NCI-H2029 treated with DMSO at 0.1 percent for 48 hours (cell line): ENCODE measurements at regions not wholly inside any gene's neighbourhood (a gene's known extent, or its start where the extent isn't known, plus 50 kb on each side); places are given as distances from the start of the nearest gene placed in this dataset.
"Not testable (repeated sequence)": the region's sequence is repeated elsewhere in the genome, so short reads cannot be mapped to it uniquely, and the experiment has no call there.

Experiments
- DNase-seq: peaks from one replicate; lab custom pipeline; 2025; lab: John Stamatoyannopoulos, UW

DNA sequence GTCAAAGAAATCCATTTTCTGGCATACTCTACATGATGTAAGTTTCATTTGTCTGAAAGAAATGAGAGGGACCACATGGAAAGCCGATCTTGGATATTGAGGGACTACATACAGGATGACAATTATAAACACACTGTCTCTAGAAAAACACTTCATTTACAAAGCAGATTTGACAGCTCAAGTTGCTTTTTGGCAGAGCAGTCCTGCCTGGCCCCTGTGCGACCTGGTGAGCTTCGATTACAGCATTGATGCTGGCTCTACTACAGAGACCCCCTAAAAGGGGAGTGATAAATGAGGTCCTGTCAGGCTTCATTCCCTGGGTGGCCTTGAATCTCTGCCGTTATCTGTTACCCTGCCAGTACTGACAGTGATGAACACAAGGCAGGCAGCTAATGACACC lies 215.2 kb upstream of the NOCT start:
- no peak for DNase-seq

DNA sequence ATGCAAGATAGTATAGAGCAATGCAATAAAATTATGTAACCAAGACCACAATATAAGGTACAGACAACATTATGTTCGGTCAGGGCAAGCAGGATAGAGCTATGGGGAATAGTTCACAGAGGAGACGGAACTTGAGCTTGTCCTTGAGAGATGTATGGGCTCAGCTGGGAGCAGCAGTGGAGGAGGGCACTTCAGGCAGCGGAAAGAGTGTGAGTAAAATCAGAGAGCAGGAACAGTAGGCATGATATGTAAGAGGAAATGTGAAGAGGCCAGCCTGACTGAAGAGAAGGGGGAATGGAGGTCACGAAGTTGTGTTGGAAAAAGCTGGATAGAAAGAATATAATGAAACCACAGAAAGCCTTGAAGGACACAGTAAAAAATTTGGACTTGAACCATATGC lies 217.2 kb upstream of the NOCT start:
- DNase-seq, result no peak

DNA sequence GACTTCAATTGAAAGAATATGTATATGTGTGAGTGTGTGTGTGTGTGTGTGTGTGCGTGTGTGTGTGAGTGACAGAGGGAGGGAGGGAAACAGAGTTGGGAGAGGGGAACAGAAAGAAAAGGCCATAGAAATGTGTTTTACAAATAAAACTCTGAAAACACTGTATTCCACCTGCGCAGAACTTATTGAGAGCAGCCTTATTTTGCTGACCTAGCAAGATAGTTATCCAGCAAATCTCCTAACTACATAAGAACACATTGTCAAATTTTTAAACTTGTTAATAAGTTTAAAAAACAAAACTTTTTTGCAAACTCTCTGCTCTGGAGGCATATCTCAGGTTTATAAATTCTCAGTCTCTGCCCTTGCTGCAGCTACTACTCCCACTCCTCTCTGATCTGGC lies 217.9 kb upstream of the NOCT start:
- no peak for DNase-seq

DNA sequence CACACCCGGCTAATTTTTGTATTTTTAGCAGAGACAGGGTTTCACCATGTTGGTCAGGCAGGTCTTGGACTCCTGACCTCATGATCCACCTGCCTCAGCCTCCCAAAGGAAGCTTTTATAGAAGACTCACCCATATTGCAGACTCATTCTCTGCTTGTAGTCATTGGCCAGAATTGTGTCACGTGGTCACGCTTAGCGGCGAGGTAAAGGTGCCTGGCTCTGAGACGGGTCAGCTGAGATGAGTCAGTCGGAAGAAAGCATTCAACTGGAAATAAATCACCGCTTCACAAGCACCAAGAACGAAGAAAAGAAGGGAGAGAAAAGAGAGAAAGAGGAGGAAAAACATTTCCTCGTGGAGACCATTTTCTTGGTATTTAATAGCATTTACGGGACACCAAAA lies 218.8 kb upstream of the NOCT start:
- no peak for DNase-seq

DNA sequence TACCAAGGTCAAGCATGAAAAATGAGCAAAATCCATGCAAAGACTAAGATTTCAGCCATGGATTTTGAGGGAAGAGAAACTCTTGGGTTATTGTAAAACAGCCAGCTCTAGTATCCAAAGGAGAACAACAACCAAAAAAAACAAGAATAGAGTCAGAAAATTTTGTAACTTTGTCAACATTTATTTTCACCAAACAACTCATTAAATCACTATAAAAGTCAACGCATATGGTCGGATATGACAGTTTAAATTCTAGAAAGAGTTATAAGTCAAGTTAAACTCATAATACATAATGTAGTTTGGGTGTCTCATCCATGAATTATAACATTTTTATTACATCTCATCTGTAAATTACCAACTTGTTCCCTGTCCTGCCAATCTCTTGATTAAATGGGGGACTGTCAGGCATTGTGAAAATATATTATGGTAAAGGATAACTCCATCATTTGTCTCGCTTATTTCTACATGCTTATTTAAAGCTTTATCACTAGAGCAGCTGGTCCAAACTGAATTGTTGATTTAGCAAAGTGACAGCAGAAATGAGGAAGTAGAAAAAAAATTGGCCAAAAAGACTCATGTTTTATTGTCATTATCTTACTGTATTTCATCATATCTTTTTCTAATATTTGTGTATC lies 224.8 kb upstream of the NOCT start:
- DNase-seq, result no peak

DNA sequence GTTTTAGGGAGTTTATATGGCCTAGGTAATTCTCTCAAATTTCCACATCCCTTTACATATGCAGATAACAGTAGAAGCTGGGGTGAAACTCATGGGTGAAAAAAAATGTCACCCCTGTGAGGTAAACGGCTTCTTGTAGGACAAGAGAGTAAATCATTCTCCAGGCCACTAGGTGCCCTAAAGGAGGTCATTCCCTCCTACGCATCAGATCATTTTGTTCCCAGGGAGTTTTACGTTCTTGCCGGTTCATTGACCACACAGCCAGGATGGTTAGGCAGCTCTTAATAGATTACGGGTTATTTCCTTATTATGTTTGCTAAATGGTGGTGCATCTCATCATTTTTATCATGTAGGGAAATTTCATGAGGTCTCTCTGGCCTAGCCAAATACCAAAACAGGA lies 225.8 kb upstream of the NOCT start:
- DNase-seq, result no peak

DNA sequence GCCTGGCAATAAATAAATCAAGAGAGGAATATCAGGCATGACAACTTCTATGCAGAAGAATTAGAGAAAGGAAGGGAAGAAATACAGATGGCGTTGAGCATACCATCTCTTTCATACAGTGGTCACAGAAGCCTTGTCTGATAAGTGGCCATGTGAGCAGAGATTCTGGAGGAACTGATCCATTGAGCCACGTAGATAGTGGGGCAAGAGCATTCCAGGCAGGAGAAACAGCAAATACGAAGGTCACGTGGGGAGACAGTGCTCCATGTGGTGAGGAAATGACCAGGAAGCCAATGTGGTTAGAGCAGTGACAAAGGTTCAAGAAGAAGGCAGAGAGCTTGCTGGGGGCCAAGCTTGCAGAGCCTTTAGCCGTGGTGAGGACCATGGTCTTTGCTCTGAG lies 226.7 kb upstream of the NOCT start:
- DNase-seq, result no peak

DNA sequence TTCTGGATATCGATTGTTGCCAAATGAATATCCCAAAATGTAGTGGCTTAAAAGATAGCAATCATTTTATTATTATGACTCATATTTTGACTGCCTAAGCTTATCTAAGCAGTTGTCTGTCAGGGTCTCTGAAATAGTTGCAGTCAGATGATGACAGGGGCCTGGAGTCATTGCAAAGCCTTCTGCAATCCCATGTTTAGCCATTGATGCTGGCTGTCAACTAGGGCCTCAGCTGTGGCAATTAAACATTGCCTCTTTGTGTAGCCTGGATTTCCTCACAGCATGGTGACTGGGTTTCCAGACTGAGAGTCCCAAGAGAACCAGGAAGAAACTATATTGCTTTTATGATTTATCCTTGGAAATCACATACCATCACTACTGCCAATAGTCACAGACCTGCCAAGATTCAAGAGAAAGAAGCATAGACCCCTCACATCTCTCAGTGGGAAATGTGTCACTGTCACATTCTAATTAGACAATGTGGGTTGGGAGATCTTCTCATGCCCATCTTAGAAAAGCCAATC lies 227.3 kb upstream of the NOCT start:
- no peak for DNase-seq

DNA sequence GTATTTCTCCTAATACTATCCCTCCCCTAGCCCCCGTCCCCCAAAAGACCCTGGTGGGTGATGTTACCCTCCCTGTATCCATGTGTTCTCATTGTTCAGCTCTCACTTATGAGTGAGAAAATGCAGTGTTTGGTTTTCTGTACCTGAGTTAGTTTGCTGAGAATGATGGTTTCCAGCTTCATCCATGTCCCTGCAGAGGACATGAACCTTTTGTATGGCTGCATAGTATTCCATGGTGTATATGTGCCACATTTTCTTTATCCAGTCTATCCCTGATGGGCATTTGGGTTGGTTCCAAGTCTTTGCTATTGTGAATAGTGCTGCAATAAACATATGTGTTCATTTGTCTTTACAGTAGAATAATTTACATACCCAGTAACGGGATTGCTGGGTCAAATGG lies 235.8 kb upstream of the NOCT start:
- not testable (repeated sequence) for DNase-seq

DNA sequence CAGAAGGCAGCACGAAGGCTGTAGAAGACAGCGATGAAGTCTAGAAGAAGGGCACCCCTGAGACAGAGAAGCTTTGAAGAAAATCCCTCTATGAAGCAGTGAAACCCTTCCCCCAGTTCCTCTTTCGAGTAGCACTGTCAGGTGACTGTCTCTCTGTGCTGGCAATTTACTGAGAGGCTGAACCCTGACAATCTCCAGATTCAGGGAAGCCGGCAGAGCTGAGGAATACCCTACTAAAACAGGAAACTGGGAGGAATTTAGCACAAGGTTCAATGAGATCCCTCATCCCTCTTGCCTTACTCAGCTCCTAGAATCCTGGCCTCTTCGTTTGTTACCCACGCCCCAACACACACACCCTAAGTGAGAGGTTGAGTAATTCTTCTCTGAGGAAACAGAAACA lies 239.7 kb upstream of the NOCT start:
- DNase-seq, result no peak

DNA sequence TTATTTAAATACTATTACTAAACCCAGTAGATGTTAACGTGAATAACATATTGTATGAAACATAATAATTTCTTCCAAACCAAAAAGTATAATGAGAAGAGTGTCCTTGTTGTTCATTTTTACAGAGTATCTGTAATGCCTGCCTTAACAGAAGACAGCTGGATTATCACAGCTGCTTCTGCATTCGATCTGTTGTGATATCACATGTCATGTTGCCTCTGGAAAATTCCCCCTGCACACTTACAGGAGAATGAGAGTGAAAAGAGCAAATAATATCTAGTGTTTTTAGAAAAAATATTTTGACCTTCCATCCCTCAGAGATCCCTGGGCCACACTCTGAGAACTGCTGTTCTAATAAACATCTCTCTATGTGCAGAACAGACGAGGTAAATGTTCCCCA lies 240.1 kb upstream of the NOCT start:
- no peak for DNase-seq

DNA sequence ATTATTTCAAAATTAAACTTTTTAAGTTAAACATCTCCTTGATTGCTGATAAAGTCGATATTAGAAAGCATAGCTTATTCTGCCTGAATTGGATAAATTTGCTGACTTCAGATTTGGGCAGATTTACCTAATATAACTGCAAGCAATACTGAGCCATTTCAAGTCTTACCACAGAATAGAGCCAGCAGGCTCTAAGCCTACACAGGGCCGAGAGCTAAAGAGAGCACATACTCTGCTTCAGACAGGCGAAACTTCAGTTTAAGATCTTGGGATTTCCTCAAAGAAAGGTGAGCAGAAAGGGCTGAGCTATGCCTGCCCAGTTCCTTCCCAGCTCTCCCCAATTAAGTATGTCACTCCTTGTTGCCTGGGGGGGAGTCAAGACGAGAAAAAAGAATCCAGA lies 240.6 kb upstream of the NOCT start:
- DNase-seq, result no peak

DNA sequence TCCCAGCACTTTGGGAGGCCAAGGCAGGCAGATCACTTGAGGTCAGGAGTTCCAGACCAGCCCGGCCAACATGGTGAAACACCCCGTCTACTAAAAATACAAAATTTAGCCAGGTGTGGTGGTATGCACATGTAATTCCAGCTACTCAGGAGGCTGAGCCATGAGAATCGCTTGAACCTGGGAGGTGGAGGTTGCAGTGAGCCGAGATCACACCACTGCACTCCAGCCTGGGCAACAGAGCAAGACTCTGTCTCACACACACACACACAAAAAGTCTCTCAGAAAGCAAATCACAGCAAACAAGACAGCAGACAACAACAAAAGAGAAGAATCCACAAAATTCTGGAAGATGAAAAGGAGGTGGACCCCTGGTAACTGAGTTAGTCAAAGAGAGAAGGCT lies 241.5 kb upstream of the NOCT start:
- not testable (repeated sequence) for DNase-seq

DNA sequence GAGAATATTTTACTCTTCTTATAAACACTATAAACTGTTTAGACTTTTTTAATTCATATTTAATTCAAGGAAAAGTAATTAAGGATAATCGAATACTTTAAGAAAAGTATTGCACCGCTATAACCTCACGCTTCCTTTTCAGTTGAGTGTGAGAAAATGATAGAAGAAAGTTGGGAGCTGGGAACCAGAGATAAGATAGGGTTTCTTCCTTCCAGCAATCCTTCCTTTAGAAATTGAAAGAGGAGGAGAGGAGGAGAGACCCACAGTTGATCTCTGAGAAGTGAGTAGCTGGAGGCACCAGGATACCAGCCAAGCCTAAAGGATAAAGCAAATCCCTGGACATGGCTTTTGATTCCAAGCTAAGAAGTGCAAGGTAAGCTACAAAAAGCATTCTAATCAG lies 242.3 kb upstream of the NOCT start:
- no peak for DNase-seq

DNA sequence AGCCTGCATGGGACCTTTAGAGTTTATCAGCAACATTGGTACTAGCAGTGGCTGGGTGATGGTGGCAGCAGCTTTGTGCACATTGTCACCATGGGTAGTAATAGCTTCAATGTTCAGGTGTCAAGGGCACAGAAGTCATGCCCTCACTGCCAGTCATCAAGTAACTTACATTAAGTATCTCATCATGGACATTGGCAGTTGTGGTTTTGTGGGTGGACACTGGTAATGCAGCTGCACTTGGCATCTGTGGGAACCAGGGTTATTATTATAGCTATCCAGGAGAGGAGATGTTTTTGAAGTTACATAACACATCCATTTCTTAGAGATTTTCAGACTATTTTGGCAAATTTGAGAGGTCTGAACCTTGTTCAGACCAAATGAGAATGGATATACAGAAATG lies 243.2 kb upstream of the NOCT start:
- no peak for DNase-seq

DNA sequence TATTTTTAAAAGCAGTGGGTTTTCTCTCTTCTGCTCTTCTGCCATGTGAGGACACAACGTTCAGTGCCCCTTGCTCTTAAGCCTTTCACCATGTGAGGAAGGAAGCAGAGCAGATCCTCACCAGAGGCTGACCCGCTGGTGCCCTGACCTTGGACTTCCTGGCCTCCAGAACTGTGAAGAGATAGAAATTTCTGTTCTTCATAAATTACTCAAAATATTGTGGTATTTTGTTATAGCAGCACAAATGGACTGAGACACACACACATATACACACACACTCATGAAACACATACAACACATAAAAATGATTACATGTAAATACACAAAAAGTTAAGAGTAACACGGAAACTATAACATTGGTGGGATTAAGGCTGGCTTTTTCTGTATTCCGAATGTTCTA lies 244.8 kb upstream of the NOCT start:
- DNase-seq, result no peak

DNA sequence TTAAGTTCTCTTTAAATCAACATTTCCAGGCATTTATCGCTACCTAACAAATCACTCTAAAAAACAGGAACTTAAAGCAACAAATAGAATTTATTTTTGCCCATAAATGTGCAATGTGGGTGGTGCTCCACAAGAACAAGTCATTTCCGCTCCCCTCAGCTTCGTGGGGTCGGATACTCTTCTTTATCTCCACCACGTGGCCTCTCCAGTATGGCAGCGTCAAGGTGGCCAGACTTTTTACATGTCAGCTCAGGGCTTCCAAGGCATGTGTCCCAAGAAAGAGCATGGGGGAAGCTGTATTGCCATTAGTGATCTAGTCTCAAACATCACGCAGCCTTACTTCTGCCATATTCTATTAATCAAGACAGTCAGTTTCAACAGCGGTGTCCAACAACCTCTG lies 249.2 kb upstream of the NOCT start:
- no peak for DNase-seq

DNA sequence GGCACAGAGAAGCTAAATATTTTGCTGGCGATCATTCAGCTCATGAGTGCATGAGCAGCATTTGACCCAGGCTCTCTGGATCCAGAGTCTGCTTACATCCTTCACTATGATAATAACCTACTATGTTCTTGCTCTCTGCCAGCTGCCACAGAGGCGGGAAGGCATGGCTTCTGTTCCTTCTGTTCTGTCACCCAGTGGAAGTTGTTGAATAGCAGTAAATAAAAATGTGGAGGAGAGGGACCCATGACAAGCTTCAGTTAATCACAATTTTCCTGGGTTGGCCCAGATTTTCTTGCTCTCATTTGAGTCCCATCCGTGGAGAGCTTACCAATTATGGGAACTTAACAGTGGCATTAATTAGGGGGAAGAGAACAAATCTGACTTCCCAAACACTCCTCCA lies 250.1 kb upstream of the NOCT start:
- no peak for DNase-seq

DNA sequence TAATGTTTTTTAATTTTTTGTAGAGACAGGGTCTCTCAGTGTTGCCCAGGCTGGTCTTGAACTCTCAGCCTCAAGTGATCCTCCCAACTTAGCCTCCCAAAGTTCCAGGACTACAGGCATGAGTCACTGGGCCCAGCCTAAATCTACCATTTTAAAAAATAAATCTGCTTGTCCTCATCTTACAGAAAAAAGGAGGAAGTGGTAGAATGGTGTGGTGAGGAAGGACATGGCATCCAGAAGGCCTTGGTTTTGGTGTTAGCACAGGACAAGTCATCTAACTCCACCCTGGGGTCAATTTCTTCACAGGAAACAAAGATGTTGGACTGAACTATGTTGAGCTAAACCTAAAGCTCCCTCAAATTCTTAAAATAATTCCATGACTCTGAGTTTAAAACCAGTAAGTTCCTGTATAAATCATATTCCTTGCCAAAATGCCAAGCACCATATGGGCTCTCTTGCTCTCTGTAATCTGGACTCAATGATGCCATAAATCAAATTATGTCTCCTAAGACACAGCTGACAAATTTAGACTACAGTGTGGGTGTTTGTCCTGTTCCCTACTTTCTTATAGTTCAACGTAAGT lies 253.9 kb upstream of the NOCT start:
- no peak for DNase-seq

DNA sequence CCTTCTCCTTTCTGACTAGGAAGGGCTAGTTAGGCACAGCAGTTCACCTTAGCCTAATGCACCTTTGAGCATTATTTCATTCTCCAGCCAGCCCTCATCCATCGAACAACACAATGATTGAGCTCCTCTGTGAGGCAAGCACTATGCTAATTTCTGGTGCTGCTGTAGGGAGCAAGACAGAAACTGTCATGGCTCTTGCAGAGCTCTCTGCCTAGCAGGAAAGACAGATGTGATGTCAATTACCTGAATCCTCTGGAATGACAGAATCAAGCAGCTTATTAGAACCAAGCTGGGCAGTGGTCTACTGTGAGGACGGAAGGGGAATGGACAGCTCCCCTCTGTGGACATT lies 256.1 kb upstream of the NOCT start:
- no peak for DNase-seq

DNA sequence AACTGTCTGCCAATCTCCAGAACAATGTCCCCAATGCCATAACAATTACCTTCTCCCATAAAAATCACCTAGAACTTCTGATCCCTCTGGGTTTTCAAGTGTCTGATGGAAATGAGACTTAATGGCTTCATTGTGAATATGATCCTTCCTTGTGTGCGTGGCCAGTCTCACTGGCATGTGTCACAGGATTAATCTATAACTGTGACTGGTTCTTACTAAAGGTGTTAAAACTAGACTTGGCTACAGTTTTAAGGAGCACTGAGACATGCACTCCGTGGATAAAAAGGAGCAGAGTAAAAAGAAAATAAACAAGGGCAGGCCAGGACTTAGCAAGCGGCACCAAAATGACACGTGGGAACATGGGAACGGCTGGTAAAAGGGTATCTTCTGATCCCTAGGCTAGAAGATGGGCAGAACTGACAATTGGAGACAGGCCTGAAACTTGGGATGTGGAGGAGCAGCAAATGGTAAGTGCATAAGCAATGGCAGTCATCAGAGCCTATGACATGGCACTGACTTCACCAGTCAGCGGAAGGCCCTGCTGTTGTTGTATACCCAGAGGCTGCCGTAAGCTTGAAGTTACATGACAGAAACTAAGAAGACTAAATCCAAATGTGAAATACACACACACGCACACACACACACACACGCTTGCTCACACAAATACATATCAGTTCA lies 256.6 kb upstream of the NOCT start:
- DNase-seq, result no peak

DNA sequence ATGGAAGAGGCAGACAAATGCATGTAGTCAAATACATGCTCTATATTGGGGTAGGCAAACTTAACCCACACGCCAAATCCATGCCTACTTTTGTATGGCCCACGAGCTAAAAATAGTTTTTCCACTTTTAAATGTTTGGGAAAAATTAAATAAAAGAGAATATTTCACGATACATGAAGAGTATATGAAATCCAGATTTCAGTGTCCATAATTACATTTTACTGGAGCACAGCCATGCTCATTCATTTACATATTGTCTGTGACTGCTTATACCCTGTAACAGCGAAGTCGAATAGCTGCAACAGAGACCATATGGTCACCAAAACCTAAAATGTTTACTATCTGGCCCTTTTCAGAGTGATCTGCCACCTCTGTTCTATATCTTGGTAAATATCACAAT lies 257.4 kb upstream of the NOCT start:
- DNase-seq, result no peak

DNA sequence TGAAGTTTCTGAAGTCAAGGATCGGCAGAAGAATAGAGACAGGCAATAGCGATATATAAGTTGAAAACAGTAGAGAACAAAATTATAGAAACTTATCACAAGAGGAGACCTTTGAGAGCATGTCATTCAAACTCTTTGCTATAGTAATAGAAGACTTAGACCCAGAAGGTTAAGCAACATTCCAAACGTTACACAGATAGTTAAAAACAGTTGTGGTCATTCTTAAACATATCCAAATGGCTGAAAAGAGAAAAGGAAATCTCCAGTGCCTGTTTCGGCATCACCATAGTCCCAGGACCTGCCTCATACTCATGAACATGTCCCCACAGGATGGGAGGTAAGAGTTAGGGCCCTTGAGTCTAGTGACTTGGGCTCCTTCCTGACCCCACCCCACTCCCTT lies 258.1 kb upstream of the NOCT start:
- DNase-seq, result no peak

DNA sequence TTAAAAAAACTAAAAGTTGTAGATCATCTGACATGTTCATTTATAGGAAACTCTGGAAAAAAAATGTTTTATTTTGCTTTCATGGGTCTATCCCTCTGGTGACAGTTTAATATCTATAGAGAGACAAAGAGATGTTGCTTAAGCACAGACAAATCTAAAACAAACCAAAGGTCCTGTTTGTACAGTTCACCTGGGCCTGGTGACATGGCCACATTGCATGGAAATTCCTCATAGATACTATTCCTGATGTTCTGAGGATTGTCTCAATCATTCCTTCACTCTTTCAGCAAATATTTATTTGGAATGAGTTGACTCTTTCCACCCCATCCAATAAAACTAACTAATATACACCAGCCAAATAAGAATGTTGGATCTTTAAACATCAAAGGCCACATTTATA lies 259.1 kb upstream of the NOCT start:
- no peak for DNase-seq
